ENCODE measurements at regions not wholly inside any gene's neighbourhood (a gene's known extent, or its start where the extent isn't known, plus 50 kb on each side); places are given as distances from the start of the nearest gene placed in this dataset.

GRCh38 chr13:22703601-22704209 lies 477.1 kb upstream of the SGCG start:
- TF ChIP-seq EZH2phosphoT487 (IDR thresholded peaks at IDR 0.05; ENCODE audit: borderline replicate concordance, low read depth) (no peak), GABPA (IDR thresholded peaks at IDR 0.05; ENCODE audit: low read depth) (no peak), REST (IDR thresholded peaks at IDR 0.05; ENCODE audit: low read depth, low read length) (no peak), POLR2AphosphoS5 (IDR thresholded peaks at IDR 0.05; ENCODE audit: low read depth, low read length) (no peak), CTCF (IDR thresholded peaks at IDR 0.05) (no peak), GATA2 (CRISPR knock-in tag; IDR thresholded peaks at IDR 0.05) (no peak), MEF2A (IDR thresholded peaks at IDR 0.05; ENCODE audit: borderline replicate concordance, low read depth) (no peak)

Data from SK-N-SH (cell line).